Dermis microvascular lymphatic vessel endothelial cell (primary cell): ENCODE measurements at regions not wholly inside any gene's neighbourhood (a gene's known extent, or its start where the extent isn't known, plus 50 kb on each side); places are given as distances from the start of the nearest gene placed in this dataset.

Experiments
- DNase-seq, 2 donors: peaks; one replicate each; pipeline versions ENCODE4 v3.0.0 to v3.0.0-alpha.2; 2010; ENCODE audit warnings: low read depth in 2 of 2

DNA sequence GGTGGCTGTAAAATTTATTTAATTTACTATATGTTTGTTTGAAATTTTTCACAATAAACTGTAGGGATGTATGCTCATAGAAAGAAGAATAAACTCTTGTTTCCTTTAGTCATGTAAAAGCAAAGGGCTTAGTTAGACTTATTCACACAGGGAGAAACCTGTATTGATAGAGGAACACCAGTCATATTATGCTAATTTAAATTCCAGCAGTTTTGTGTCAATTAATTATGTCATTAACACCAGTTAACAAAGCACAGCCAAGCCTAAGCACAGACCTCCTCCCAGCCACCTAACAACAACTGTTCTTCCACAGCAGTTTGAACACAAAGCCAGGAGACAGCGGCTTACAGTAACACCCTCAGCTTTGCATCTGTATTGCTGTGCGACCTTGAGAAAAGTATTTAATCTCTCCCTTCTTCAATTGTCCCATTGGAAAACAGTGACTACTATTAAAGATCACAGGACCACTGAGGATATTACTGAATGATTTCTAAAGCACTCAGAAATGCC is 260.8 kb upstream of the RRP15 start:
- no peak for DNase-seq

DNA sequence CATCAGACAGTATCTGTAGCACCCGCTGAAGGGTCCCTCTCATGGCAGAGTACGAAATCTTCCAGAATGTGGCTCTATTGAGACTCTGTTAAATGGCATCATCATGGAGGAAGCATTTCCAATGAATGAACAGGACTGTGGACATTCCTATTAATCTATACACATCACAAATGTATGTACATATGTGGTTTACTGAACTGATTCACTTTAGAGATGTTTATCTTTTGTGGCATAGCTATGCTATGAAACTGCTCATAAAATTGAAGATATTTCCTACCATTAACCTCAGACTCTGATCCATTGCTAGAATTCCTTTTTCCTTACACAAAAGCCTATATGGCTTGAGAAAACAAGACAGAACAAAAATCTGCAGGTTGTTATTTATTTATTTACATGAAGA is 259.6 kb upstream of the RRP15 start:
- DNase-seq = no peak

DNA sequence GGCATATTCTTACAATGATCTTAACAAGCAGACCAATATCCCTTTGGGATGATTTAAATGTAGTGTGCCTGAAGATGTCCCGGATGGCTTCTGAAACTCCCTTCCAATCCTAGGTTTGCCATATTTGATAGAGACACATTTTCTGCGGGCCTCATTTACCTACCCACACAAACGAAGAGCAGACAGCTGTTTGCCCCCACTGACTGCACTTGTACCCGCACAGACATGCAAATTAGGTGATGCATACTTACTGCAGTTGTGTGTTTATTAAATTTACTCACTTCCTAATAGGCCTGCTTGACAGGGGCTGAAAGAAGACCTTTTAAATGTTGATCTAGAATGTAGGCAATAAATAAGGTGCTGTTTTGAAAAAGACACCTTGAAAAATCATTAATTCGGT is 257.9 kb upstream of the RRP15 start:
- no peak for DNase-seq

DNA sequence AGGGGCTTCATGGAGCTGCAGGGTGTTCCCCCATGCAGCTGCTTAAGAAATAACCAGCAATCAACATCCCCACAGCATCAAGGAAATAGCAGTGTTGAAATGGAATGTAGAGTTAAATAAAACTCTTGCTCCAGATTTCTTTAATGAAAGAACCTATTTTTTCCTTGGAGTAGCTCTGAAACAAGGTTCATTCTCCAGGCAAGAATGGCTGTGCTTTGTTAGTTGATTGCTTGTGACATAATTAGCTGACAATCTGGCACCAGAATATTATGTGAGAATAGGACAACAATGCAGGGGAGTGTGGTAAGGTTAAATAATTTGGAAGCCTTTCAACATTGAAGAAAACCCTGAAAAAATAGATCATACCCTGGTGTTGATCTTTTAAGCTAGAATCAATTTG is 254.2 kb upstream of the RRP15 start:
- DNase-seq = no peak

DNA sequence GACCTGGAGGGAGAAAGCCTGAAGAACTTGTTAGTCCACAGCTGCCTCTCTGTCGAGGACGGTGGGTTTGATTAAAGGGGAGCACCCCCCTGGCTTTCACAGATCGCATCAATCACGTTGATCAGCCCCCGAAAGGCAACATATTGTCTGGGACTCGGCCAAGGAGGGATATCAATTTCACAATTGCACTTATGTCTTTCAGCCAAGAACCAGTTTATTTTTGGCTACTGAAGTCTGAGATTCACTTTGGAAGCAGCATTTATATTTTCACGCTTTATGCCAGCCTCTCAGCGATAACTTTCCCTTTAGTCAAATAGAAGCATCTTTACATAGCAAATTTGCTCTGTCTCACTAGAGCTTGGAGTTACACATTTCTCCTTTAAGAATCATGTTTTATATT is 253.2 kb upstream of the RRP15 start:
- DNase-seq = no peak

DNA sequence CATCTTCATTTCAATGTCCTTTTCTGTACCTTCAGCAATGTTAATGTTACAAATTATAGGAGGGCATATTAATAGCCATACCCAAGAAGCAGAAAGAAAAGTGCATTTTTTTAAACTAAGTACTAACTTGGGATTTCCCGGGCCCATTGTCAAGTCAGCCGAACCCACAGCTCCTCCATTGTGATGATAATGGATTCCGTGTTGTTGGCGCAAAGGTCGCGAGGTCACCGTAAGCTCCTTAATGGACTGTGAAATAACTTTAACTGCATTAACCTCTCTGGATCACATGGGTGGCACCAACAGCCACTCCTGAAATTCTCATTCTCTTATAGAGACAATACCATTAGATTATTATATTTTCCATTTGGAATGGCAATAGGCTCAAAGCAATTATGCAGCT is 250.6 kb upstream of the RRP15 start:
- no peak for DNase-seq

DNA sequence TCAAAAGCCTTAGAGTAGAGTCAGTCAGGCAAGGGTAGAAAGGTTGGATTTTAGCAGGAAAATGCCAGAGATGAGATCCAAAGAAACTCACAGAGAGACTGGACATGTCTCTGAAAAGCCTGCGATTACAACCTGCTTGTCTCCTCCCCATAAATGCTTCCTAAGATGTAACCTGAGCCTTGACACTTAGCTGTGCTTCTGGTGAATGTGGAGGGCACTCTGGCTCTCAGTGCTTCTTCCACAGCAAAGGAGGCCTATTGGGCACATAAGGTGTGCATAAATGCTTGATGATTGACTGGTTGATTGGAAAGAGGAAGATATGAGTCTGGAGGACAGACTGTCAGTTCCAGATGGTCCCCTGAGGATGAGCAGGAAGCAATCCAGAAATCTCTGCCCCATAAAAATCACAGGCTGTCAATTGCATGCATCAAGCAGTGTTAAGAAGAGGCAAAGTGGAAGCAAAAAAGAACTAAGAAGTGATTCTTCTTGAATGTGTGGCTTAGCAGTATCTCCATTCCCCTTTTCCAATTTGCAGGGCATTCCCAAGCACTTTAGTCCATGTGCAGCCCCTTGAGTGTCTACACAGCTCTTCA is 236.2 kb upstream of the RRP15 start:
- no peak for DNase-seq

DNA sequence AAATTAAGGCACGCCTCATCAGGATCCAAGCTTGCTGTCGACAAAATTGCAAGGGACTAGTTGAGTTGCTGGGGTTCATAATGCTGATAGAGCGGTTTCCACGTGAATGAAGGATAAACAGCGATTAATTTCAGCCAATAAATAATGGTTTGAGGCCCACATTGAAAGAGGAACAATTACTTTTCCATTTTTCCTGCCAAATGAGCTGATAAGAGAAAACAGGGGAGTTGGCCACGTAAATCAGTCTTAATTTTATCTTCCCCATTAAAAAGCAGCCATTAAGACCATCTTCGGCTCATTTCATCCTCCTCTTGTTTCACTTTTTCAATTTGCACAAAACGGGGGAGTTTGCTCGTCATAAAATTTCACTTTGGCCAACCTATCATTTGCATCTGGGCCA is 235.5 kb upstream of the RRP15 start:
- DNase-seq = no peak

DNA sequence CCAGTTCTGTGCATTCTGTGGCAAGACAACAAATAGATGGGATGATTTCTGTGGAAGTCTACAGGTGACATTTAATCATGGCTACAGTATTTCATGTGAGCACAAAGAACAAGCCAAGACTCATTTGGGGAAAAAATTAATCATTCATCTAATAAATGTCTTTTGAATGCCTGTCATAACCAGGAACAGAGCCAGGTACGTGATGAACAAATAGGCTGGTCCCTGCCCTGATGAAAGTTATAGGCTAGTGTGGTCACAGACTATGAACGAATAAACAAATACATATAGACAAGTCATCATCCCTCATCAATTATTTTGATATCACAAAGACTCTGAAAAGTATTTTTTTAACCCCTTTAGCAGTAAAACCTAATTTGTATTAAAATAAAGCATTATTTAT is 226.4 kb upstream of the RRP15 start:
- DNase-seq = no peak

DNA sequence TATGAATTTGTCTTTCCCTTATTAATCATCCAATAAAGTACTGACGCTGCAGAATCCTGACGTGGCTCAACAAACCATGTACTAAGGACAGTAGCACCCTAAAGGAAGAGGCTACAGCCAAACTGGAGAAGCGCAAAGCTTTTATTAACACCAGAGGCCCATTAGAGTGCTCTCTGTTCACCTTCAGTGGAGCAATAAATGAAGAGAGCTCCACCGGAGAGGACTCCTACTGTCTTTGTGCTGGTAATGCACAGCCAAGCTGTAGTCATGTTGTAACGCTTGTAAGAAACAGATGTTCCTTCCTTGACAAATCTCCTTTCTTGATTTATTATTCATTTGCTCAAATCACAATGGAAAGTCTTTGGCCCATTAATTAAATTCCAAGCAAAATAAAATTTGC is 220.7 kb upstream of the RRP15 start:
- DNase-seq = no peak

DNA sequence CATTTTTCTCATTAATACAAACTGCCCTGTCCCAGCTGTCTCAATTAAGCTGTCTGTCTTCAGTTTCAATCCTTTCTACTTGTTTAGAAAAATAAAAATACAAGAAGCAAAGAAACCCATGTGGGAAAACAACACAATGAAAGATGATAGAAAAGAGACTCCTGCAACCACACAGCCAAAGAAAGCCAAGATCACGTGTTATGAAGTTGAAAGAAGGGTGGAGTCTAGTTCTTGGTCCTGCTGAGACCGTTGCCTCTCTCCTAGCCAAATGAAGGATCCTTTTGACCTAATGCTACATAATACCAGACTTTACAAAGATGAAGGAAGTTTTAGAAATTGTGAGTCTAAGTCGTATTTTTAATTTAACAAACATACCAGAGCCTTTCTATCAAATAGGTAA is 218.8 kb upstream of the RRP15 start:
- no peak for DNase-seq

DNA sequence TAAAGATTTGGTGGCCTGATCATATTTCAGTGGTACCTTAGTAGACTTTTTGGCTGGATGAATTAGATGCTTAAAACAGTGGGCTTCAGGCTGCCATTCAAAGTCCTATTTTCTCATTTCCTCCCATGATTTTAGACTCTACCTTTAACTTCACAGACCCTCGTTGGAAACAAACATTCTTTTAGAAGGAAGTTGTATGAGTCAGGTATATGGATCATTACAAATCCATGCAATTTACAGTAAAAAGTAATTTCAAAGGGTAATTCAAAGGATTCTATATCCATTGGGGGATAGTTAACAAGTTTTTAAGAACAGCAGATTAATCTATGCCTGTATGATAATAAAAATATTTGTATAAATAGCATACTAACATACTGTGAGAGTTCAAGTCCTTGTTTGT is 216.9 kb upstream of the RRP15 start:
- DNase-seq = no peak

DNA sequence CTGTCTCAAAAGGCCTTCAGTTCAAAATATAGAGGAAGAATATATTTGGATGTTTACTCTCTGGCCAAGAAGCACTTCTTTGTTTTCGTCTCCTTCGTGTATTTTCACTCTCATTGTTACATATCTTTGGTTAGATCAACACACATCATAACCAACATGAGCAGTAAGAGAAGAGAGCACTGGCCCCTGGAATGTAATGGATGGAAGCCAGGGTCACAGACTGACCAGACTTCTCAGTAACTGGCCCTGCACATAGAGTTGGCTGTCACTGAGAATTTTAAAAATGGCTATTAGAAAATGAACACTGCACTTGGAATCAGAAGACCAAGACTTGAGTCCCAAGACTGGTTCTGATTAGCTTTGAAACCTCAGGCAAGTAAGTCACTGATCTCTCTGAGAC is 215.9 kb upstream of the RRP15 start:
- no peak for DNase-seq

DNA sequence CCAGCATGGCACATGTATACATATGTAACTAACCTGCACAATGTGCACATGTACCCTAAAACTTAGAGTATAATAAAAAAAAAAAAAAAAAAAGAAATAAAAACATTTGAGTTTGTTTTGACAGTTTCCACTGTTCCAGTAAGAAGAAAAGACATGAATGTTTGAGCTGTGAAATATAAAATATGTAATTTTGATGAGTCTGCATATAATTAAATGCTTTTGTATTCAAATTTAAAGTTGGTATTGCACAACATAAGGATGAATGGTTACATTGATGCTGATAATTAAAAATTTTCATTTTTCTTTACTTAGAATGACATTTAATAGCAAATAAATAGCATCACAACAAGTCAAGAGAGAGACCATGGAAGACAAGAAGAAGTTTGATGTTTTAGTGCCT is 212.0 kb upstream of the RRP15 start:
- no peak for DNase-seq

DNA sequence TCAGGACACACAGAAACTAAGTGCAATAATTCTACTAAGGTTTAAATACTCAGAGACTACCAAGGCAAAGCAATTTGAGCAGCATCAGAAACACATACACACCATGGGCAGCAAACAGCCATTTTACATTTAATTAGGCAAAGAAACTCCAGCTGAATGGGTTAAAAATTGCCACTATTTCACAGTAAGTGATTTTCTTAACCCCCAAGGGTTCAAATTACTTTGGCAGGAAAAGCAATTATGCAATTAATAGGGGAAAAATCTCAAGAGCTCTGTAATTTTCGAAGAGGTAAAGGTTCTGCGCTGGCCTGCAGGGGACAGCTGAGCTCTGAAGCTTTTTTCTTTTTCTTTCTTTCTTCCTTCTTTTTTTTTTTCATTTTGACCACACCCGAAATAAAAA is 206.2 kb upstream of the RRP15 start:
- DNase-seq = no peak

DNA sequence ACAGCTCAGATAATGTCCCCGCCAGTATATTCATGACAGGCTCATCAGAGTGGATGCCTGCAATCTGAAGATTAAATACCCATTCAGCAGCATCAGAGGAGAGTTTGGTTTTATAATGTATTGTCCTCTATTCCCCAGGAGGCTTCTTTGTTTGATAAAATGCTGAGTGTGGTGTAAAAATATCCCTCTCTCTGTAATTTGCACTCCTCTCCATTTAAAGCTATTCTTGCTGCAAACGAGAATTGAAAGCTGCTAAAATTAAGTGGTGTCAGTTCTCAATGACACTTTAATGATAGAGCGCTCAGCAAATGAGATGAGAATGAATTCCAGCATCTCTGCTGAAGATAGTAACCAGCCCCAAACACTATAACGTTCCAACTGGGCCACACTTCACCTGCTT is 205.7 kb upstream of the RRP15 start:
- DNase-seq = no peak

DNA sequence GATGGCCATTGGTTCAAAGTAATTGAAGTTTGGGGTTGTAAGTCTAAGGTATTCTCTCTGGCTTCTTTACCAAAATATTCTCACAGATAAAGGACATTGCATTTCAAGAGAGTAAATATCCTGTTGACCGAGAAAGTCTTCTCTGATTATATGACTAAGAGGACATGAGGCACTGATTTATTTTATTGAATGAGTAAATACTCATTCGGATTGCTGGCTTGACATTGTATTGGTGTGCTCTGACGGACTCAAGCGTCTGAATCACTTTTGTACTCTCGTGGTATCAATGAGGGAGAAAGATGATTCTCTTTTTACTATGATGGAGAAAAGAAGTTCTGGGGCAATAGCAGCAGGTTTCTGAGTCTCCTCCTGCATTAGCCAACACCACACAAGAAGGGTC is 205.3 kb upstream of the RRP15 start:
- DNase-seq = no peak

DNA sequence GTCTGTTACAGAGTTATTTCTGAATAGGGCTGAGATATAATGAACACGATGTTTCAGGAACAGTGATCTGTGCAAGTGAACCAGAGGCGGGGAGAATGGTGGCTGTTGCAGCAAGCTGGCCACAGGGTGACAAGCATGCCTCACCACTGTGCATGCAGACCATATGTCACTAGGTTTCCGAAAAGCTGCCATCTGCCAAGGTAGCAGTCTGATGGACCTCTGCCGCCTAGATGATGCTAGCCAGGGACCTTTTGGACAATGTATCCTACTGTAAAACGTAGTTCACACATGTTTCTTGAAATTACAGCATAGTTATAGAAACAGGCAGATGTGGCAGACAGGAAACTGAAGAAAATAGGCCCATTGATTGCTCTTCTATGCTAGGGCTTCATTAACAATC is 204.2 kb upstream of the RRP15 start:
- no peak for DNase-seq

DNA sequence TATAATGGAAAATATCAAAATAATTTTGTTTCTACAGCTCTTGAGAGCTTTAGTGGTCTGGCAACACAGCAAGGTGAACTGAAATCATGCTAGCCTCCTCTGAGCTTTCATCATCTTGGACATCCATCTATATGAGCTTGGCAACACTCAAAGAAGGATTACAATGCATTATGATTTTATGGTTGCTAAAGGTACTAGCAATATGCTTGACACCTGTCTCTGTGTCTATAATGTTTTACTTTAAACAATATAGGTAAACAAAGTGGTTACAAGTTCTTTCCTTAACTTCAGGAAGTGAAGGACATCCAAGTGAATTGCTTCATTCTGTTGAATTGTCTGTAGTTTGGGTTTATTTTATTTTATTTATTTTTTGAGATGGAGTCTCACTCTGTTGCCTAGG is 203.7 kb upstream of the RRP15 start:
- no peak for DNase-seq

DNA sequence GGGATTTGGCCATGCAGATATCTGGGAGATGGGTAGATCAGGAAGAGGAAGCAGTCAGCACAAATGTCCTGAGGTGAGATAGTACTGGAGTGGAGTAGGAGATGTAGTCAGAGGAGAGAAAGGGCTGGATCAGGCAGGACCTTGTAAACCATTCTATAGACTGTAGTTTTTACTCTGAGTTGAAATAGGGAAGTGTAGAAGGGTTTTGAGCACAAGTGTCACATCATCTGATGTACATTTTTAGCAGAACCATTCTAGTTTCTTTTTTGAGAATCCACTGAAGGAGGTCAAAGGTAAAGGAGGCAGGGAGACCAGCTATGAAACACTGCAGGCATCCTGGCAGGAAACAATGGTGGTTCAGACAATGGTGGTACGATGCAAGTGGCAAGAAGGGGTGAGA is 194.6 kb upstream of the RRP15 start:
- no peak for DNase-seq

DNA sequence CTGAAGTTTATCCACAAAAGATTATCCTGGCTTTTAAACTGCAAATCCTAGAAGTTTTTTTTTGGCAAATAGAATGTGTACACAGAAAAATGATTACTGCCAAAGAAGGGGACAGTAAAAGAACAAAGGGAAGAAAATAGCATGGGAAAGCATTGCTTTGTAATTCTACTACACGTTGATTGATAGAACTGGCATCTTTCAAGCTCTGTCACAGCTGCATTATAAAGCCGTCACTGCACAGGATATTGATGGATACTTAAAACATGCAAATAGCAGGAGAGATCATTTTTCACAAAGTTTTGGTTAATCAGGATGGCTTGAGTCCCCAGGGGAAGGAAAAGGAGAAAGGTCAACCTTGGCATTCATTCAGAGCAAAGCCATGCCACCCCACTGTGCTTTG is 183.7 kb upstream of the RRP15 start:
- DNase-seq = no peak

DNA sequence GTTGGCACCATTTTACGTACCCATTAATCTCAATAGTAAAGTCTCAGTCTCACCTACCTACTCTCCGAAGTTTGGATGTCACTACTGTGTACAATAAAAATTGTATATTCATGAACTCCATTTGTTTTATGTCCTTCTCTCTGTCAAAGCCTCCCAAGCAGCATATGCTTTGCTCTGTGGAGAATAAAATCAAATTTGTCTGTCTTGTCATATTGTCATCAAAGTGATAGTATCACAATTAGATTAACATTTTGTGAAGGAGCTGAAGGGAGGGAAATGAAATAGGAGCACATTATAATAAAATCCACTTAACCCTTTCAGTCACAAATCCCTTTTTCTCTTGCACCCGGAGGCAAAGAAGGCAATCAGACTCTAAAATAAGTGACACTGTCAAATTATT is 177.1 kb upstream of the RRP15 start:
- DNase-seq = no peak

DNA sequence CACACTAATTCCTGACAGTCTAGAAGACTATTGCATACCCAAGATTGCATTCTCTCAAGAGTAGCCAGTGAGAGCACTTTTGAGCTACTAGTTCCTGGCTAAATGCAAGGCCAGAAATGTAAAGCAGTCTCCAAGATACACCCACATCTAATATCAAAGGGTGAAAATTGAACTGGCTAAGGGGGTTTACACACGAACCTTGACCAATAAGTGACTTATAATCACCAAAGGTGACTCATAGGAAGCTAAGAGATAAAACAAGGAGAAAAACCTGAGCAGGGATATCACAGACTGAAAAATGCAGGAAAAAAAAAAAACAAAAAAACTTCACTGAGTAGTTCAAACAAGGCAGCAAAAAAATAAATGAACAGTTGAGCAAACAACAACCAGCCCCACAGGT is 172.2 kb upstream of the RRP15 start:
- DNase-seq = no peak

DNA sequence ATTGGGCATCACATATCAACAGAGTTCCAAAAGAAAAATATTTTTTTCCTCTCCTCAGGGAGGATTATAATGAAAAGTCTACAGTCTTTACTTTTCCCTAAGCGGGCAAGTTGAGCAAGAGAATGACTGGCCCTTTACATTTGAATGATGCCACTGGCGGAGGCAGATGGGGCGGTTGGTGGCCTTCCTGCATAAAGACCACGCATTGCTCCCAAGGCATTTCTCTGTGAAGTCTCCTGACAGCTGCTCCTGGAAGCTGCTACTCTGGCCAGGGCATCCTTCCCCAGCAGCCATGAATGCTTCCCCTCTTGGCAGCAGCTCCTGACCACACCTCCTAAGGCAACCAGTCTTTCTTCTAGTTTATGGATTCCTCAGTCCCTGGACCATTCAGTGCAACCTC is 161.1 kb upstream of the RRP15 start:
- no peak for DNase-seq
